HG03469 (cell line): ENCODE measurements at regions not wholly inside any gene's neighbourhood (a gene's known extent, or its start where the extent isn't known, plus 50 kb on each side); places are given as distances from the start of the nearest gene placed in this dataset.

ENCODE experiments used
- ATAC-seq: cut with Tn5 transposase; IDR thresholded peaks from one replicate; pipeline ENCODE4 v1.9.1; 2021; ENCODE audit warnings: mild to moderate bottlenecking, moderate library complexity, moderate number of reproducible peaks; ENCODE audit not compliant: unreplicated experiment

- no peak for ATAC-seq
These were observed 80.4 kb downstream of the HSPH1 start for GRCh38 chr13:31081316-31081715.

GRCh38 chr13:31074756-31075155 is 86.9 kb downstream of the HSPH1 start:
- no peak for ATAC-seq

GRCh38 chr13:31073859-31074718 is 87.6 kb downstream of the HSPH1 start:
- ATAC-seq, result peak; percentile 94

GRCh38 chr13:31072041-31072440 is 89.7 kb downstream of the HSPH1 start:
- ATAC-seq, result no peak

GRCh38 chr13:31069808-31070534 is 91.7 kb downstream of the HSPH1 start:
- no peak for ATAC-seq

- ATAC-seq, result no peak
These were observed 93.6 kb downstream of the HSPH1 start for GRCh38 chr13:31068119-31068423.

- no peak for ATAC-seq
These were observed 94.1 kb downstream of the HSPH1 start for GRCh38 chr13:31067416-31068118.

GRCh38 chr13:31064636-31065035 is 97.1 kb downstream of the HSPH1 start:
- no peak for ATAC-seq

- ATAC-seq, result no peak
These were observed 97.9 kb downstream of the HSPH1 start for GRCh38 chr13:31063772-31064171.

- ATAC-seq, result no peak
These were observed 101.0 kb downstream of the HSPH1 start for GRCh38 chr13:31060655-31061054.

GRCh38 chr13:31060220-31060619 is 101.5 kb downstream of the HSPH1 start:
- ATAC-seq, result no peak

- no peak for ATAC-seq
These were observed 104.2 kb downstream of the HSPH1 start for GRCh38 chr13:31057403-31058033.

- no peak for ATAC-seq
These were observed 104.9 kb downstream of the HSPH1 start for GRCh38 chr13:31056644-31057271.

GRCh38 chr13:31055589-31055988 is 106.1 kb downstream of the HSPH1 start:
- ATAC-seq, result no peak

GRCh38 chr13:31054632-31055031 is 107.1 kb downstream of the HSPH1 start:
- no peak for ATAC-seq

GRCh38 chr13:31053896-31054295 is 107.8 kb downstream of the HSPH1 start:
- ATAC-seq, result no peak

- ATAC-seq, result no peak
These were observed 108.6 kb downstream of the HSPH1 start for GRCh38 chr13:31053091-31053490.

- no peak for ATAC-seq
These were observed 109.2 kb downstream of the HSPH1 start for GRCh38 chr13:31052478-31052877.

GRCh38 chr13:31051999-31052398 is 109.7 kb downstream of the HSPH1 start:
- no peak for ATAC-seq

GRCh38 chr13:31050486-31051400 is 111.0 kb downstream of the HSPH1 start:
- no peak for ATAC-seq
